NCI-H1436 treated with DMSO at 0.1 percent for 48 hours (cell line): ENCODE measurements at regions not wholly inside any gene's neighbourhood (a gene's known extent, or its start where the extent isn't known, plus 50 kb on each side); places are given as distances from the start of the nearest gene placed in this dataset.

Experiments
- DNase-seq: peaks from one replicate; lab custom pipeline; 2025; lab: John Stamatoyannopoulos, UW

- no peak for DNase-seq
Measured at GRCh38 chr20:21653628-21654027, 51.8 kb upstream of the PAX1 start.

DNA sequence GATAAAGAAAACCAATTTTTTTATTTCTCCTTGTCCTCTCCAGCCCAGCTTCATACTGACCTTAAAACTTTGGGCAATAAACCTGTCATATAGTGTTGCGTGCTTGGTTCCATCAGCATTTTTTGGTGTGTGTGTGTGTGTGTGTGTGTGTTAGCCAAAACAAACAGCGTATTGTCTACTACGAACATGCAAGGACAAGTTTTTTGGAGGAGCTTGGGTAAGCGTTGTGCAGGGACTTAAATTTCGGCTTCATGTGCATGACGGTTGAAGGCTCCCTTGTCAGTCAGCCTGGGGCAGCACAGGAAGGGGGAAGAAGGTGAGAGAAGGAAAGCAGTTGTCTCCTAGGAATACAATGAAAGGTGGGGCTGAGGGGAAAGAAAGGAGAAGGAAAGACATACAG lies 62.0 kb upstream of the PAX1 start:
- DNase-seq: no peak

GRCh38 chr20:21640556-21640955 lies 64.9 kb upstream of the PAX1 start:
- no peak for DNase-seq

DNA sequence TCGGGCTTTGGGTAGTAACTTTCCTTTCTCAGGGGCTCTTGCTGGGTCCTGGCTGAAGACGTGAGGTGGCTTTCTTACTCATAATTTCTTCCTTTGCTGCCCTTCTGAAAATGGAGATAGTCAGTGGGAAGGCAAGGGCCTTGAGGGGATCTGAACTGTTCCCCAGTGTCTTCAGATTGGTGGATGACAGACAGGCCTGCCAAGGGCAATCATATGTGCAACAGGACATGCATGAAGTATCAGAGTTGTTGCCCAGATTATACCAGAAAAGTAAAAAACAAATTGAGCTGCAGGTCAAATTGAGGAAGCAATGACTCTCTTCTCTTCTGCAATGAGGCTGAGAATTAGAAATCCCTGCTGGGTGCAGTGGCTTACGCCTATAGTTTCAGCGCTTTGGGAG lies 71.6 kb upstream of the PAX1 start:
- no peak for DNase-seq

- DNase-seq: no peak
Measured at GRCh38 chr20:21632735-21633053, 72.8 kb upstream of the PAX1 start.

GRCh38 chr20:21632031-21632734 lies 73.3 kb upstream of the PAX1 start:
- DNase-seq: no peak

DNA sequence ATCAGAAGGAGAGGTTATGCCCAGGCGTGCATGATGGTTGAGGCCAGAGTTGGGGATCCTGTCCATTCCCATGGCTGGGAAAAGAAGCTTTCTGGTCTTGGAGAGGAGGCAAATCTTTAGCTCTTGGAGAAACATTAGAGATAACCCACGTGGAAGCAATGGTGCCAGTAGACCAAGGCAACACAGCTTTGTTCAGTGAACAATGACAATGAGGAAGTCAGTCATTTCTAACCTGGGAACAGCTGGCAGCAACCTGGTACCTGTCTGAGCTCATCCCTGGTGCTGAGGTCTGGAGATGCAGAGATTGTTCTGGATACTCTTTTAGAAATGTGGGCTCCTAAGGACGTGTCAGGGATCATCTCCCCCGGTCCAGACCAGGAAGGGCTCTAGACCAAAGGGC lies 76.7 kb upstream of the PAX1 start:
- DNase-seq: no peak

GRCh38 chr20:21623781-21624094 lies 81.7 kb upstream of the PAX1 start:
- no peak for DNase-seq

- no peak for DNase-seq
Measured at GRCh38 chr20:21623074-21623780, 82.2 kb upstream of the PAX1 start.

GRCh38 chr20:21622097-21622857 lies 83.2 kb upstream of the PAX1 start:
- no peak for DNase-seq

DNA sequence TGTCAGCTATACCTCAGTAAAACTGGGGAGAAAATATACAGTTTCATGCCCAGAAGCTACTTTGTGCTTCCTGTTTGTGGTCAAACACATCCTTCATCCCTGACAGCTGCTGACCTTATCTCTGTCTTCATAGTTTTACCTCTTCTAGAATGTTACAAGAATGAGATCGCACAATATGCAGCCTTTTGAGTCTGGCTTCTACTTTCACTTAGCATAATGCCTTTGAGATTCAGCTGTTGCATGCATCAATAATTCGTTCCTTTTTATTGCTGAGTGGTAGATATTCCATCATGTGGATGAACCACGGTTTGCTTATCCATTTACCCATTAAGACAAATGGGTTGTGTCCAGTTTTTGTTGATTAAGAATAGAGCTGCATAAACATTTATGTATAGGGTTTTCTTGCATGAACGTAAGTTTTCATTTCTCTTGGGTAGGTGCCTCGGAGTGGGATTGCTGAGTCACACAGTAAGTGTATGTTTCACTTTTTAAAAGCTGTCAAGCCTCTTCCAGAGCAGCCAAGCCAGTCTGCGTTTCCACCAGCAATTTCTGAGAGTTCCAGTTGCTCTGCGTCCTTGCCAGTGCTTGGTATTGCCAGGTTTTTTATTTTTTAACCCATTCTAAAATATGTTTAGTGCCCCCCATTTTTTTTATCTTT lies 86.6 kb upstream of the PAX1 start:
- DNase-seq: no peak

GRCh38 chr20:21615617-21616080 lies 89.8 kb upstream of the PAX1 start:
- no peak for DNase-seq

GRCh38 chr20:21614980-21615379 lies 90.5 kb upstream of the PAX1 start:
- no peak for DNase-seq

DNA sequence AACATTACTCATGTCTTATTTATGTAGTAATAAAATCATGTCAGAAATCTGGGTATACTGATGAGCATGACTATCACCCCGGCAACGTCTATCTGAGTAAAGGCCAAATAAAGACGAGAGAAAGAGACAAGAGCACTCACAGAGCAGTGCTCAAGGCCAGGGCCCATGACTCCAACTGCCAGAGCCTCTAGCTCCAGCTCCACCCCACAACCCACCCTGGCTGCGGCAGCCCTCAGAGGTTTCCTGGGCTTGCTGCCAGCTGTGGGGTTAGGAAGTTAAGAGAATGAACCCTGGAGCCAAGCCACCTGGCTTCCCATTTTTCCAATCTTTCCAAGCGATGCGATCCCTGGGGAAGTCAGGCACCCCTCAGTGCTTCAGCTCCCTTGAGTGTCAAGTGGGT lies 92.0 kb upstream of the PAX1 start:
- DNase-seq: no peak

GRCh38 chr20:21609981-21610380 lies 95.5 kb upstream of the PAX1 start:
- DNase-seq: no peak

DNA sequence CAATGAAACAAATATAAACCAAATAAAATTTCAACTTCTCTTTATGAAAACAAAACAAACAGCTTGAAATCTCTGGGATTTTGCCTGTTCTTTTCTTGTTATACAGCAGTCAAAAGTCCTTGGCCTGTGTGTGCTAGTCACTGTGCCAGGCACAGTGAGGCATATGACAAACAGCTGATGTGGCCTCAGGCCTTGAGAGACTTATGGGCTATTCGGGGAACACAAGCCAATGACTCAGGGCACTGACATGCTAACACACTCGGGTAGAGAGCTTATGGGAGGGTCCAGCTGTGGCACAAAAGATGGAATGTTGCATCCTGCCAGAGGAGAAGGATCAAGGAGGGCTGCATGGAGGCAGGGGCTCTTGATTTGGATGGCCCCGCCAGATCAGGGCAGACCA lies 95.4 kb upstream of the NKX2-2 start:
- DNase-seq: no peak

GRCh38 chr20:21608777-21609176 lies 94.9 kb upstream of the NKX2-2 start:
- DNase-seq: no peak

DNA sequence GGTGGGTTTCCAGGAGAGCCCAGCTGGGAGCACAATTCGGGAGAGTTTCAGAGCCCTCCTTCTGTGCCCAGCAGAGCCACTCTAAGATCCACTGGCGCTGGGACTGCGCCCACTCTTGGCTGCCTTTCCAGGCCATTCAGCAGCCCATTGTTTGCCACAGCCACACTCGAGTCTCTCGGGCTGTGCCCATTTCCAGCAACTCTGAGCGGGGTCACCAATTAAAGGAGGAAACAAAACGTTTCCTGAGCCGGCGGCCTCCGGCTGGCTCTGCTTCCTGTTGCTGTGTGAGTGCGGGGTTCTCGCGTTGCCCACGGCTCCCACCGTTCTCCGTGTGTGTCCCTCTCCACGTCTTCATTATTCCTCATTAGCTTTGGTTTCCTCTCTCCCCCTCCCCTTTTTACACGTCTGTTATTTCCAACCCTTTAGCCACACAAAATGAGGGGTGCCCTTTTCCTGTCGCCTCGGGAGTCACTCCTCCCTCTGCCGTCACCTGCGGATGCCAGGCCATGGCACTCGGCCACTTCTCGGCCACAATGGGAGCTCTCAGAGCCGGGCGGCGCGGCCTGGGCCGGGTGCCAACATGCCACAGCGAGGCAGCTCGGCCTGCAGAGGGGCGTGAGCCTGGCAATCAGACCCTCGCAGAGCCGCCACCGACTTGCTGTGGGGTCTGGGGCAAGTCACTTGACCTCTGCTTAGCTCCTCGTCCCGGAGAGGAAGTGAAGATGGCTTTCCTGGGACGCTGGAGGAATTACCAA lies 94.3 kb upstream of the NKX2-2 start:
- DNase-seq: no peak

DNA sequence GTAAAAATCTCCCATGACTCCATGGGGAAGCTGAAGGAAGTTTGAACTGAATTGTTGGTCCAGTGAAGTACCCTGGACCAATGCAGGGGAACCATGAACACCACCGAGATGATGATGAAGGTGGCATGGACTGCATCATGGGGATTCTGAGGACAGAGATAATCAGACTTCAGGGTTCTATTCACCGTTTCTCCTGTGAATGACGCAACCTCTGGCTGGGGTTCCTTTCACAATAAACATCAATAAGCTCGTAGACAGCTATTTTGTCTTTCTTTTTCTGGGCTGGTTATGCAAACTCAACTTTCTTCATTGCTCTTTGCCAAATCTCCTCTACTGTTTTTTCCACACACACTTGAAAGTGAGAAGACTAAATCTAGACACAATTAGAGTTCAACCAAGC lies 87.9 kb upstream of the NKX2-2 start:
- DNase-seq: no peak

- DNase-seq: no peak
Measured at GRCh38 chr20:21586682-21587081, 72.8 kb upstream of the NKX2-2 start.

- DNase-seq: peak; percentile 96
Measured at GRCh38 chr20:21583486-21584168, 69.8 kb upstream of the NKX2-2 start.

DNA sequence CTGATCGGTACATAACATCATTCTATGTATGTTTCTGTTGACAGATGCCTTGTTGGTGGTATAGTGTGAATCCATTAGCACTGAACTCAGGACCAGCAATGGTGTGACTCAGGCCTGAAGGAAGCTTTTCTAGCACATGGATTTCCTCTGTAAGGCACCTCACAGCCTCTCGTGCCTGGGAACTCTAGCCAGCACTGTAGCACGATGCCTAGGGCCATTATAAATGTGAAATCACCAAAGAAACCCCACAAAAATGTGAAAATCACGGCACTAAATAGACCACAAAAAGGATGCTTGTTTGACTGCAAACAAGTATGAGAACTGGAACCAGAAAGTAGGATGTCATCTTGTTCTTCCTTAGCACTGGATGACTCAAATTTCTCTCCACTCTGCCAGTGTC lies 63.7 kb upstream of the NKX2-2 start:
- no peak for DNase-seq
